Upper lobe of left lung (tissue), 4 donors: ENCODE measurements at regions not wholly inside any gene's neighbourhood (a gene's known extent, or its start where the extent isn't known, plus 50 kb on each side); places are given as distances from the start of the nearest gene placed in this dataset.

Source experiments
- EP300 ChIP-seq, 4 donors: sonication (generic); formaldehyde crosslinking; IDR thresholded peaks; one replicate each; pipeline ENCODE4 v1.5.1; 2017; ENCODE audit warnings: antibody characterized with exemption in 4 of 4, control low read depth in 2 of 4
- POLR2A ChIP-seq, 4 donors: fragments of 450-650 bp; IDR thresholded peaks; one replicate each; pipeline ENCODE4 v1.5.1; 2016 to 2017; ENCODE audit warnings: antibody characterized with exemption in 4 of 4, mild to moderate bottlenecking in 2 of 4

GRCh38 chr20:41932431-41932830, 314.3 kb upstream of the CHD6 start:
- TF ChIP-seq POLR2A (IDR thresholded peaks at IDR 0.05), result no peak
- TF ChIP-seq EP300 (IDR thresholded peaks at IDR 0.05), result no peak
